DOHH2 (cell line): ENCODE measurements at regions not wholly inside any gene's neighbourhood (a gene's known extent, or its start where the extent isn't known, plus 50 kb on each side); places are given as distances from the start of the nearest gene placed in this dataset.

Experiments used
- H3F3A ChIP-seq: fragments of 200-600 bp; sonication (generic), shearing (Covaris generic); 2 replicates; pipeline ENCODE4 v1.6.0; 2016; ENCODE audit warnings: antibody characterized with exemption, mild to moderate bottlenecking; ENCODE audit not compliant: control insufficient read depth, insufficient read depth
- H3K27ac ChIP-seq: fragments of 200-600 bp; sonication (generic); 2 replicates; pipeline ENCODE4 v1.5.1; 2014; ENCODE audit warnings: low read depth, mild to moderate bottlenecking, low read length, moderate library complexity
- H3K27me3 ChIP-seq: fragments of 200-600 bp; sonication (generic); 2 replicates; pipeline ENCODE4 v1.6.1; 2014; ENCODE audit warnings: mild to moderate bottlenecking, low read length, mixed read lengths; ENCODE audit not compliant: control insufficient read depth
- H3K36me3 ChIP-seq: fragments of 200-600 bp; sonication (generic); 2 replicates; pipeline ENCODE4 v1.6.1; 2014; ENCODE audit warnings: mild to moderate bottlenecking, low read length, moderate library complexity, mixed read lengths; ENCODE audit not compliant: control insufficient read depth
- H3K4me1 ChIP-seq: fragments of 200-600 bp; sonication (generic); 2 replicates; pipeline ENCODE4 v1.6.1; 2014; ENCODE audit warnings: mild to moderate bottlenecking, low read length, mixed read lengths; ENCODE audit not compliant: control insufficient read depth
- H3K4me2 ChIP-seq: fragments of 200-600 bp; sonication (generic); 2 replicates; pipeline ENCODE4 v1.6.0; 2014; ENCODE audit warnings: mild to moderate bottlenecking, low read length, moderate library complexity
- H3K4me3 ChIP-seq: fragments of 200-600 bp; sonication (generic); 2 replicates; pipeline ENCODE4 v1.5.1; 2014; ENCODE audit warnings: mild to moderate bottlenecking, low read length, mixed read lengths
- H3K79me2 ChIP-seq: fragments of 200-600 bp; sonication (generic); 2 replicates; pipeline ENCODE4 v1.6.1; 2014; ENCODE audit warnings: mild to moderate bottlenecking, low read length, mixed read lengths; ENCODE audit not compliant: control insufficient read depth
- H3K9me2 ChIP-seq: fragments of 200-600 bp; sonication (generic); replicated peaks from 2 replicates; pipeline ENCODE4 v1.6.1; 2014; ENCODE audit warnings: mild to moderate bottlenecking, low read length, mixed read lengths; ENCODE audit not compliant: control insufficient read depth
- H3K9me3 ChIP-seq: fragments of 200-600 bp; sonication (generic); 2 replicates; pipeline ENCODE4 v1.6.1; 2014; ENCODE audit warnings: antibody characterized with exemption, low read length, mixed read lengths; ENCODE audit not compliant: control insufficient read depth, insufficient read depth
- H4K20me1 ChIP-seq: fragments of 200-600 bp; sonication (generic); 2 replicates; pipeline ENCODE4 v1.6.0; 2014; ENCODE audit warnings: low read depth, mild to moderate bottlenecking, antibody characterized with exemption, low read length, moderate library complexity; ENCODE audit not compliant: control insufficient read depth, insufficient read depth
- CTCF ChIP-seq: fragments of 200-600 bp; sonication (generic); IDR thresholded peaks from one replicate; pipeline ENCODE4 v1.5.1; 2014; ENCODE audit warnings: antibody characterized with exemption, mild to moderate bottlenecking, low read depth, low read length; ENCODE audit not compliant: poor library complexity, severe bottlenecking
- EZH2phosphoT487 ChIP-seq: fragments of 200-600 bp; sonication (generic); IDR thresholded peaks from 2 replicates; pipeline ENCODE4 v1.6.1; 2017; ENCODE audit warnings: borderline replicate concordance, mild to moderate bottlenecking, antibody characterized with exemption, low read length, moderate library complexity, mixed read lengths

- H3K9me3 ChIP-seq: no peaks in the 10 kb centered on the region
- no peaks in the 10 kb centered on the region for H3K36me3 ChIP-seq
- H3K27me3 ChIP-seq: no peaks in the 10 kb centered on the region
- H3K4me2 ChIP-seq: no peak overlapping the region
- no peaks in the 10 kb centered on the region for H4K20me1 ChIP-seq
- TF ChIP-seq CTCF (no peak), EZH2phosphoT487 (no peak)
- H3K79me2 ChIP-seq: no peaks in the 10 kb centered on the region
- no peaks in the 10 kb centered on the region for H3F3A ChIP-seq
- no peak overlapping the region for H3K27ac ChIP-seq
- H3K4me1 ChIP-seq: no peaks in the 10 kb centered on the region
- H3K4me3 ChIP-seq: no peak overlapping the region
- H3K9me2 ChIP-seq: no peaks in the 10 kb centered on the region
Measured at GRCh38 chr2:57528499-57528898, 518.1 kb upstream of the VRK2 start.

GRCh38 chr2:57534358-57534757 lies 512.2 kb upstream of the VRK2 start:
- Histone ChIP-seq H3K4me2 (no peak overlapping the region), H3K9me3 (no peaks in the 10 kb centered on the region), H3K27ac (no peak overlapping the region), H3K4me3 (no peak overlapping the region), H3K4me1 (no peaks in the 10 kb centered on the region), H3K9me2 (no peaks in the 10 kb centered on the region), H3F3A (no peaks in the 10 kb centered on the region), H4K20me1 (no peaks in the 10 kb centered on the region), H3K79me2 (no peaks in the 10 kb centered on the region), H3K36me3 (no peaks in the 10 kb centered on the region), H3K27me3 (no peaks in the 10 kb centered on the region)
- TF ChIP-seq CTCF (no peak), EZH2phosphoT487 (no peak)

GRCh38 chr2:57536535-57537231 lies 509.9 kb upstream of the VRK2 start:
- Histone ChIP-seq H3K4me3 (no peak overlapping the region), H3K9me2 (no peaks in the 10 kb centered on the region), H3K4me1 (no peaks in the 10 kb centered on the region), H3K9me3 (no peaks in the 10 kb centered on the region), H3K4me2 (no peak overlapping the region), H3K27ac (no peak overlapping the region), H3K79me2 (no peaks in the 10 kb centered on the region), H3F3A (no peaks in the 10 kb centered on the region), H3K36me3 (no peaks in the 10 kb centered on the region), H3K27me3 (no peaks in the 10 kb centered on the region), H4K20me1 (no peaks in the 10 kb centered on the region)
- TF ChIP-seq EZH2phosphoT487 (no peak), CTCF (no peak)
